A673 (cell line): ENCODE measurements at regions not wholly inside any gene's neighbourhood (a gene's known extent, or its start where the extent isn't known, plus 50 kb on each side); places are given as distances from the start of the nearest gene placed in this dataset.

Source experiments
- BruUV-seq: library from RNA; stranded (reverse); fragments of 400-500 nt; replicated peaks from 2 replicates; lab custom pipeline; 2021; lab: Mats Ljungman, UMichigan
- CTCF ChIA-PET: fragments of 300-600 bp; sonication (Branson Sonifier 250); formaldehyde crosslinking; loops from one replicate; lab custom pipeline; 2022; ENCODE audit warnings: antibody characterized with exemption; lab: Charles Lee
- POLR2A ChIA-PET: fragments of 300-600 bp; sonication (Branson Sonifier 250); formaldehyde crosslinking; loops from one replicate; lab custom pipeline; 2022; ENCODE audit warnings: antibody characterized with exemption; ENCODE audit not compliant: low non-redundant PET; lab: Charles Lee
- DNase-seq: peaks from one replicate; pipeline ENCODE4 v3.0.0-alpha.2; 2015; ENCODE audit warnings: low spot score
- H3K27ac ChIP-seq: fragments of 200-600 bp; sonication (generic); 2 replicates; pipeline ENCODE4 v1.5.1; 2016; ENCODE audit warnings: mixed run types, low read depth, mild to moderate bottlenecking, mixed read lengths, antibody characterized with exemption, low read length; ENCODE audit not compliant: poor library complexity, severe bottlenecking
- H3K27me3 ChIP-seq: fragments of 200-600 bp; sonication (generic); replicated peaks from 2 replicates; pipeline ENCODE4 v1.6.1; 2017; ENCODE audit warnings: mixed run types, low read depth, mild to moderate bottlenecking, mixed read lengths, antibody characterized with exemption, low read length; ENCODE audit not compliant: insufficient read depth, poor library complexity
- H3K36me3 ChIP-seq: fragments of 200-600 bp; sonication (generic); 2 replicates; pipeline ENCODE4 v1.6.1; 2016; ENCODE audit warnings: mixed run types, mild to moderate bottlenecking, mixed read lengths, antibody characterized with exemption, low read length; ENCODE audit not compliant: insufficient read depth, poor library complexity, severe bottlenecking
- H3K4me1 ChIP-seq: fragments of 200-600 bp; sonication (generic); 2 replicates; pipeline ENCODE4 v1.6.1; 2017; ENCODE audit warnings: mixed run types, mild to moderate bottlenecking, mixed read lengths, antibody characterized with exemption, low read length; ENCODE audit not compliant: insufficient read depth, poor library complexity, severe bottlenecking
- H3K4me3 ChIP-seq: fragments of 200-600 bp; sonication (generic); 2 replicates; pipeline ENCODE4 v1.5.1; 2016; ENCODE audit warnings: low read depth, mixed run types, mild to moderate bottlenecking, mixed read lengths, low read length; ENCODE audit not compliant: poor library complexity, severe bottlenecking
- H3K9me3 ChIP-seq: fragments of 200-600 bp; sonication (generic); 2 replicates; pipeline ENCODE4 v1.6.1; 2016; ENCODE audit warnings: mixed run types, low read depth, mild to moderate bottlenecking, mixed read lengths, antibody characterized with exemption, low read length; ENCODE audit not compliant: poor library complexity, severe bottlenecking
- CTCF ChIP-seq: fragments of 300-800, 200-600 bp; sonication (generic); conservative IDR thresholded peaks from 2 replicates; pipeline ENCODE4 v1.5.1; 2017; ENCODE audit warnings: low read depth, mild to moderate bottlenecking, antibody characterized with exemption, low read length, moderate library complexity, mixed read lengths
- EZH2 ChIP-seq: fragments of 200-600 bp; sonication (generic); IDR thresholded peaks from 2 replicates; pipeline ENCODE4 v1.6.1; 2017; ENCODE audit warnings: borderline replicate concordance, low read depth, mild to moderate bottlenecking, mixed read lengths, antibody characterized with exemption, low read length; ENCODE audit not compliant: poor library complexity, severe bottlenecking
- intact Hi-C: fragments of 100-400 bp; cut with micrococcal nuclease; formaldehyde crosslinking; loops from one replicate; pipeline ENCODE4 v1.10.0; 2022; ENCODE audit not compliant: unreplicated experiment

- DNase-seq, result no peak
- no peaks in the 10 kb centered on the region for H3K27me3 ChIP-seq
- H3K9me3 ChIP-seq, result peaks cover 24% of the 10 kb centered on the region
- BruUV-seq, result no TSS peak
- H3K27ac ChIP-seq, result no peak overlapping the region
- ChIA-PET POLR2A (no interaction called here), CTCF (no interaction called here)
- peaks cover 5% of the 10 kb centered on the region for H3K36me3 ChIP-seq
- TF ChIP-seq EZH2 (no peak), CTCF (no peak)
- H3K4me1 ChIP-seq, result peaks cover 17% of the 10 kb centered on the region
- H3K4me3 ChIP-seq, result no peak overlapping the region
- intact Hi-C loops, result no loop called here
Observed at GRCh38 chr20:24763386-24764026, 185.6 kb upstream of the CST7 start.

DNA sequence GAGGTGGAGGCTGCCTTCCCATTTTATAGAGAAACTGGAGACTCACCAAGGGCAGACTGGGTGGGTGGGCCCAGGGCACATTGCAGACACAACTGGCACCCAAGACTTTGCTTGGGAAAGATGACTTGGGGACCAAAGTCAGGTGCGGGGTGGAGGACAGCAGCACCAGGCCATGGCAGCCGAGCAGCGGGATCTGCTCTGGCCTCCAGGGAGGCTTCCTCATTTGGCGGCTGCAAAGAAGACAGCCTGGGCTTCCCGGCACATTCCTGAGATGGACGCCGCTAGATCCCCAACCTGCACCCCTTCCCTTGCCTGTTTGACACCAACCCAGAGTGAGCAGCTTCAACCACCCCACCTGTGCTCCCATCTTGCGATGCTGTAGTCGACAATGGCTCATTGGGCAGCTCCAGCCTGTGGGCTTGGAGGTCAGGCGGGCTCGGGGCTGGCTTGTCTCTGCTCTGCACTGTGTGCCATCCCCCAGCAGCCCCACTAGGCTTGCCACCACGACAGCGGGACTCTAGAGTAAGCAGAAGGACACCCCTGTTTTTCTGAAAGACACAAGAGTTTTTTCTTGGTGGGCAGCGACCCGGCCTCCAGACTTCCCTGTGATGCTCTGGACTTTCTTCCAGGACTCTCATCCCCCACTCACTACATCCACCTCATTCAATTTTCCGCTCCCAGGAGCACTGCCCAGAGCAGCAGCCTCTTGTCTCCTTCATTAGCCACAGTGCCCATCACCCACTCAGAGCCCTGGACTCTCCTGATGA lies 184.9 kb upstream of the CST7 start:
- no TSS peak for BruUV-seq

DNA sequence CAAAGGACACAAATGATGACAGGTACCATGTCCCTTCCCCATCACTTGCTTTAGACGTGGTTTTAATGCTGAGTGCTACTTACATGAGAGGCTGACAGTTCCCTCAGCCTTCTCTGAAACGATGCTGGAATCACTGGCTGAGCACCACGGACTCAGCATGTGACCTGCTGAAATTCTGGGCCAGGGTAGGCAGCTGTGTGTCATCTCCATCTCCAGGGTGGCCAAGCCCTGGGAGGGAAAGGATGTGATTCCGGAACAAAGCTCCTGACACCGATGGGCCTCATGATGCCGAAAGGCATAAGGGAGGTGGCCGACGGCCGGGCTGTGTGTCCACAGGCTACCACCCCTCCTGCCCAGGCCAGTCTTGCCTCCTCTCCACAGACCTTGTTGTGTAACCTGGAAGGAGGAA lies 184.3 kb upstream of the CST7 start:
- no peak for TF ChIP-seq CTCF
- BruUV-seq, result no TSS peak
- CTCF ChIA-PET, result no interaction called here
- Histone ChIP-seq H3K4me3 (no peak overlapping the region), H3K36me3 (peaks cover 5% of the 10 kb centered on the region), H3K4me1 (peaks cover 30% of the 10 kb centered on the region), H3K27ac (no peak overlapping the region), H3K27me3 (no peaks in the 10 kb centered on the region), H3K9me3 (peaks cover 18% of the 10 kb centered on the region)
- no peak for DNase-seq
- intact Hi-C loops, result no loop called here
- POLR2A ChIA-PET, result no interaction called here

More for the DNA sequence above, 184.9 kb upstream of the CST7 start:
- POLR2A ChIA-PET, result no interaction called here
- H3K27me3 ChIP-seq, result no peaks in the 10 kb centered on the region
- DNase-seq, result no peak
- H3K4me3 ChIP-seq, result no peak overlapping the region
- H3K36me3 ChIP-seq, result peaks cover 5% of the 10 kb centered on the region
- H3K9me3 ChIP-seq, result peaks cover 18% of the 10 kb centered on the region
- CTCF ChIA-PET, result no interaction called here
- intact Hi-C loops, result no loop called here
- H3K27ac ChIP-seq, result no peak overlapping the region
- peaks cover 24% of the 10 kb centered on the region for H3K4me1 ChIP-seq
- no peak for TF ChIP-seq EZH2
- no peak for TF ChIP-seq CTCF
